ENCODE measurements at regions not wholly inside any gene's neighbourhood (a gene's known extent, or its start where the extent isn't known, plus 50 kb on each side); places are given as distances from the start of the nearest gene placed in this dataset.
"Not testable (repeated sequence)": the region's sequence is repeated elsewhere in the genome, so short reads cannot be mapped to it uniquely, and the experiment has no call there.

DNA sequence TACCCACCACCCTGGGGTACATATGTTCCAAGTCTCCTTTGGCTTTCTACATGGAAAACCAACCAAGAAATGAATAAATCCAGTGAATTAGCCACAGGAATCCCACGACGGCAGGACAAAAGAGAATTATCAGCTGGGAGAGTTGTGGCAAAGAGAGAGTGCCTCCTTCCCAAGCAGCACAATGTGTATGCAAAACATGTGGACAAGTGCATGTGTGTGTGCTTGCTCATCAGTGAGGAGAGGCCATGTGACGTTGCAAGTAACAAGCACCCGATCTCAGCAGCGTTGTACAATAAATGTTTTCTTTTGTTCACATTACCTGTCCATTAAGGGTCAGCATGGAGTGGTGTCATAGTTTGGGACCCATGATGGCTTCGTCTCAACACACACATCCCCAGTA, 50.0 kb upstream of the EMX2 start:
- no peaks in the 10 kb centered on the region for H3K36me3 Mint-ChIP-seq
- ATAC-seq (ENCODE audit: low read depth in 2 of 2) (no peak), DNase-seq (no peak)
- peaks cover 25 to 39% (median 32%) of the 10 kb centered on the region in 3 donors for H3K27me3 Mint-ChIP-seq
- H3K27ac Mint-ChIP-seq: no peak overlapping the region
- peaks cover 0 to 5% (median 0%) of the 10 kb centered on the region in 3 donors for H3K4me1 Mint-ChIP-seq
- no peaks in the 10 kb centered on the region for H3K9me3 Mint-ChIP-seq
- H3K4me3 Mint-ChIP-seq: no peak overlapping the region

DNA sequence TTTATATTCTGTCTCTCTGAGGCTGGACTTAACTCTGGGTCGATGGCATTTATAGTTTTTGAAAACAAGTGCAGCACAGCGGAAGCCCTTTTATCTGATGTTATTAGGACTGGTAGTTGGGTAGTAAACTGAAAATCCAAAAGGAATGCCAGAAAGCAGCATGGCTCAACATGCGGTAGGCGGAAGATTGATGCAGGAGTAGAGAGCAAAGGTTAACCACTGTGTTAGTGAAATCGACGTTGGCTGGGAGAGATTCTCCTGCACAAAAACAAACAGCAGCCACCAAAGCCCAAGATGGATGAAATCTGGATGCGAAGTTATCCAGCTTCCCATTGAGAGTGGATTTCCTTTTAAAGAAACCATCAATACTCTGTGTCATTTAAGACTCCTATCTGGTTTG, 54.5 kb upstream of the EMX2 start:
- Mint-ChIP-seq H3K4me1 (no peaks in the 10 kb centered on the region), H3K27me3 (peaks cover 14 to 21% (median 19%) of the 10 kb centered on the region in 3 donors), H3K36me3 (no peaks in the 10 kb centered on the region), H3K4me3 (no peak overlapping the region), H3K9me3 (peaks cover 0 to 4% (median 0%) of the 10 kb centered on the region in 7 donors), H3K27ac (no peak overlapping the region)
- DNase-seq (no peak), ATAC-seq (ENCODE audit: low read depth in 2 of 2) (no peak)

DNA sequence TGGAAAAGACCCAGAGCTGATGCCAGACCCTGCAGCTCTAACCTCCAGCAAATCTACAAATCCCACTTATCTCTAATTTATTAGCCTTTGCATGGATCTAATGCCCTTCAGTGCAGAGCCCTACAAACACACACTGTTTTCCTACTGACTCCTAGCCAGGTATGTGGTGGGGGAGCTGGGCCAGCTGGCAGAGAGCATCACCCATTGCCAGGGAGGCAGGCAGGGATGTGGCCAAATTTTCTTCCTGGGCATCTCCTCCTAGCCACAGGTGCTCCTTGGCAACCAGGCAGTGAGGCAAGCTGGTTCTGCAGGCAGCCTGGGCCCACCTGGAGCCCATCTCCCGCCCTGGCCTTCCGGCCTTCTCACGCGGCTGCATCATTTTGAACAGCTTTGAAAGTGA, 55.9 kb upstream of the EMX2 start:
- no peak overlapping the region for H3K27ac Mint-ChIP-seq
- no peaks in the 10 kb centered on the region for H3K36me3 Mint-ChIP-seq
- peaks cover 0 to 4% (median 0%) of the 10 kb centered on the region in 7 donors for H3K9me3 Mint-ChIP-seq
- DNase-seq (no peak), ATAC-seq (ENCODE audit: low read depth in 2 of 2) (no peak)
- H3K4me3 Mint-ChIP-seq: no peak overlapping the region
- peaks cover 9 to 19% (median 18%) of the 10 kb centered on the region in 3 donors for H3K27me3 Mint-ChIP-seq
- H3K4me1 Mint-ChIP-seq: no peaks in the 10 kb centered on the region

DNA sequence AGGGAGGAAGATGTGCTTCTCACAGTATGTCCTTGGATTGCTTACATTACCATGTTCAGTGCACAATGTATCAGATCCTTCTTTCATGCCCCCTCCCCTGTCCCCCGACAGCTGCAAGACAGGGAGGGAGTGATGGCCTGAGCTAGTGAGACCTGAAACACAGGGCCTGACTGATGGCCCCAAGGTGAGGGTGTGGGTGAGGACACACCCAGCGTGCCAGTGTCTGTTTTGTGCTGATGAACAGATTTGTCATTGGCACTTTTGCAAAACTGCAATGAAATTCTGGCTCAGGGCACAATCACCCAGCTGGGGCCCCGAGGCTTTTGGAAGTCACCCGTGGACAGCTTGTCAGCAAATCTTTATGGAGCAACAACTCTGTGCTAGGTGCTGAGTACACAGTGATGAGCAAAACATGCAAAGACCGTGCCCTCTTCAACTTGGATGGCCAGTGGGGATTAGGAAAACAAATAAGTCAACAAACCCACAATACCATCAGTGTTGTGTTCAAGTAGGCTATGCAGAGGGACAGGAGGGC, 59.4 kb upstream of the EMX2 start:
- DNase-seq: no peak
- H3K27ac Mint-ChIP-seq: peak overlapping the region in 1 of 6 donors; percentile 66
- H3K27me3 Mint-ChIP-seq: peaks cover 10 to 19% (median 13%) of the 10 kb centered on the region in 3 donors
- peaks cover 0 to 7% (median 6%) of the 10 kb centered on the region in 3 donors for H3K4me1 Mint-ChIP-seq
- H3K36me3 Mint-ChIP-seq: no peaks in the 10 kb centered on the region
- H3K4me3 Mint-ChIP-seq: peak overlapping the region in 1 of 8 donors; percentile 63
- peaks cover 0 to 4% (median 0%) of the 10 kb centered on the region in 7 donors for H3K9me3 Mint-ChIP-seq
- ATAC-seq (ENCODE audit: low read depth in 2 of 2): no peak

DNA sequence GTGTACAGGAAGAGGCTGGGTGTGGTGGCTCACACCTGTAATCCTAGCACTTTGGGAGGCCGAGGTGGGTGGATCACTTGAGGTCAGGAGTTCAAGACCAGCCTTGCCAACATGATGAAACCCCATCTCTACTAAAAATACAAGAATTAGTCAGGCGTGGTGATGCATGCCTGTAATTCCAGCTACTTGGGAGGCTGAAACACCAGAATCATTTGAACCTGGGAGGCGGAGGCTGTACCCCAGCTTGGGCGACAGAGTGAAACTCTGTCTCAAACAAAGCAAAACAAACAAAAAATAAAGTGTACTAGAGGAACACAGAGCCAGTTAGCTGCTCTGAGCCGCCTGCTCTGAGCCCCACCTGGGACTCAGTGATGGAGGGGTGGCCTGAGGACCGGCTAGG, 61.5 kb upstream of the EMX2 start:
- not testable (repeated sequence) for H3K36me3 Mint-ChIP-seq; ATAC-seq (ENCODE audit: low read depth in 2 of 2)

DNA sequence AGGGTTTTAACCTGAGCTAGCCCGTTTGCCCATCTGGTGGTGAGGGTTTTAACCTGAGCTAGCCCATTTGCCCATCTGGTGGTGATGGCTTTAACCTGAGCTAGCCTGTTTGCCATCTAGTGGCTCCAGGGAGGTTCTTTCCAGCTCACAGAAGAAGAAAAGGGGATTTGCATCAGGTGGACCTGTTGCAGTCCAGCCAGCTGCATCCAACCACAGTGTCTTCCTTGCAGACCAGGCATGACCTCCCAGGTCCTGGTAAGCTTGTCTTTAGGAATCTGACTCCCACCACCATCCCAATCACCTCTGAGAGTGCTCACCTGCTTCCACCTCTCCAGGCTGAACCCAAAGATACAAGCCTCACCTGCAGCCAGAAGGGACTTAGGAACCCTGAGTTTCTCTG, 62.4 kb upstream of the EMX2 start:
- Mint-ChIP-seq H3K36me3 (no peaks in the 10 kb centered on the region), H3K9me3 (peaks cover 0 to 4% (median 0%) of the 10 kb centered on the region in 7 donors), H3K27ac (peak overlapping the region in 1 of 6 donors; percentile 85), H3K27me3 (peaks cover 17 to 40% (median 33%) of the 10 kb centered on the region in 3 donors), H3K4me3 (no peak overlapping the region), H3K4me1 (peaks cover 0 to 7% (median 6%) of the 10 kb centered on the region in 3 donors)
- ATAC-seq (ENCODE audit: low read depth in 2 of 2): no peak
- no peak for DNase-seq

More for the DNA sequence above, 61.5 kb upstream of the EMX2 start:
- H3K27me3 Mint-ChIP-seq: peaks cover 12 to 32% (median 29%) of the 10 kb centered on the region in 3 donors
- not testable (repeated sequence) for H3K9me3 Mint-ChIP-seq, H3K4me1 Mint-ChIP-seq, DNase-seq, H3K4me3 Mint-ChIP-seq, H3K27ac Mint-ChIP-seq

DNA sequence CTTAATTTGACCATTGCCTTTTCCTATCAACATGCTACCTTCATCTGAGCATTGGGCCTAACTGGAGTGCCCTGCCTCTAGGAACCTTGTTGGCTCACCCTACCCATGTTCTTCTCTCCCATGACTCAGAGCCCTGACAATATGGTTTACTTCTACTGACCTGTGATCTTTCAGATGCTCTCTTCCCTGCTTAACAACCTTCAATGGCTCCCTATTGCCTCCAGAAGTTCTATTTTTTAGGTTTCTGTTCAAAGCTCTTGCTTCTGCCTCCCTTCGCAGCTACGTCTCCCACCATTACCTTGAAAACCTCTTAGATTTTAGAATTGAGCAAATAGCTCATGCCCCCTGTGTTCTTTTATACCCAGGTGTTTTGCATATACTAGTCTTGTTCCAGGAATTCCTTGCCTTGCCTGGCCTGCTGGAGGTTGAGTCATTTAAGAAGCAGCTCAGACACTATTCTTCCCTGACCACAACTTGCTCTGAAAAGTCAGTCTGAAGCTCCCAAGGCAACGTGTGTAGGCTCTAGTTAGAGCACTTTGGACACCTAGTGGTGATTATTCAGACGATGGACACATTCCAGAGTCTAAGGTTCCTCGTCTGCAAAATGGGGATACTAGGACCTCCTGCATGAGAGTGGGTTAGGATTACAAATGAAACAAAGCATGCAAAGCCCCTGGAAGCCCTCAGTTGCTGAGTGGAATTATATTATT, 64.4 kb upstream of the EMX2 start:
- peaks cover 17 to 50% (median 37%) of the 10 kb centered on the region in 3 donors for H3K27me3 Mint-ChIP-seq

DNA sequence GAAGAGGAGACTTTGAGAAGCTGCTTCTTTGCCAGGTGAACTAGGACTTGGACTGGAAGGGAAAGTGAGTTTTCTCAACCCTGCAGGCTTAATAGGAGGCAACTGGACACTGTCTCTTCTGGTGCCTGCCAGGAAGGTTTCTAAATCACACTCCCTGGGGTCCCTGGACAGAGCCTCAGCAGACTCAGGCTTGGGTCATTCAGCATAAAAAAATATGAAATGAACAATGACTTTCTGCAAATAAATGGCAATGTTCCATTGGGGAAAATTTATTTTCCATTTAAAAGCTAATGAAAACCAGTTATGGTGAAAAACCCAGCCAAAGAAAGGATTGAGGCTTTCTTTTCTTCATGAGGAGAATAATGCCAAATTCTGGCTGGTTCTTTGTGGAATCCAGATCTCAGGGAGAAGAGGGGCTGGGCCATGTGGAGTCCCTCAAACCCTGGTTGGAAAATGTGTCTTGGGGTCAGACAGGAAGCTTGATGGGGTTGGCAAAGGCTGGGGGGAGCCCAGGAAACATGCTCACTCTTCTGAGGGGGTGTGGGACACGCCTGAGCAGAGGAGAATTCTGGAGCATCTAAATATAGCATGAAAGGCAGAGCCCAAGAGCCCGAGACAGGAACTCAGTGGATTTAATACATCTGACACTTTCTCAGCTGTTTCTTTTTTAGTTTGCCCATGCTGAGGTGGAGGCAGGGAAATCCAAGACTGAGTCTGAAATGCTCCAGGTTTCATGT, 65.2 kb upstream of the EMX2 start:
- no peak overlapping the region for H3K4me3 Mint-ChIP-seq
- H3K27me3 Mint-ChIP-seq: peaks cover 17 to 50% (median 37%) of the 10 kb centered on the region in 3 donors
- H3K27ac Mint-ChIP-seq: no peak overlapping the region
- DNase-seq (no peak), ATAC-seq (ENCODE audit: low read depth in 2 of 2) (no peak)
- H3K36me3 Mint-ChIP-seq: no peaks in the 10 kb centered on the region
- H3K9me3 Mint-ChIP-seq: peaks cover 0 to 5% (median 0%) of the 10 kb centered on the region in 7 donors
- H3K4me1 Mint-ChIP-seq: peaks cover 0 to 7% (median 6%) of the 10 kb centered on the region in 3 donors

More for the DNA sequence above, 64.4 kb upstream of the EMX2 start:
- Mint-ChIP-seq H3K4me1 (peaks cover 0 to 7% (median 6%) of the 10 kb centered on the region in 3 donors), H3K27ac (peak overlapping the region in 1 of 6 donors; percentile 43), H3K9me3 (peaks cover 0 to 5% (median 0%) of the 10 kb centered on the region in 7 donors), H3K36me3 (no peaks in the 10 kb centered on the region), H3K4me3 (no peak overlapping the region)
- ATAC-seq (ENCODE audit: low read depth in 2 of 2) (no peak), DNase-seq (no peak)

DNA sequence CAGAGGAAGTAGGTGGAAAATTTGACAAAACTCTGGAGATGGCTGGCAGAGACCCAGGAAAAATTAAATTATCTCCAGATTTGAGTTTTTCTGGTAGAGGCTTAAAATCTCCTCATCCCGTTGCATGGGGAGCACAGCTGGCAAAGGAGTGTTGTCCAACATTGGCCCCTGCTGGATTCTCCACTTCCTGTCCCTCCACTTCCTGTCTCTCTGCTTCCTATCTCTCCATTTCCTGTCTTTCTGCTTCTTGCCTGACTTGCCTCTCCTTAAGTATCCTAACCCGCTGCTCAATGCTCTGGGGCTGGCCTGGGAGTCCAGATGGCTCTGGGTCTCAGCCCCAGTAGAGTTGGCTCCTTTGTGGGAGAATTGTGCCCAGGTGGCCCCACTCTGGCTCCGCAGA, 65.8 kb upstream of the EMX2 start:
- peaks cover 0 to 5% (median 0%) of the 10 kb centered on the region in 7 donors for H3K9me3 Mint-ChIP-seq
- H3K4me3 Mint-ChIP-seq: no peak overlapping the region
- no peaks in the 10 kb centered on the region for H3K36me3 Mint-ChIP-seq
- peaks cover 17 to 53% (median 41%) of the 10 kb centered on the region in 3 donors for H3K27me3 Mint-ChIP-seq
- peaks cover 0 to 7% (median 6%) of the 10 kb centered on the region in 3 donors for H3K4me1 Mint-ChIP-seq
- ATAC-seq (ENCODE audit: low read depth in 2 of 2) (no peak), DNase-seq (no peak)
- H3K27ac Mint-ChIP-seq: no peak overlapping the region

DNA sequence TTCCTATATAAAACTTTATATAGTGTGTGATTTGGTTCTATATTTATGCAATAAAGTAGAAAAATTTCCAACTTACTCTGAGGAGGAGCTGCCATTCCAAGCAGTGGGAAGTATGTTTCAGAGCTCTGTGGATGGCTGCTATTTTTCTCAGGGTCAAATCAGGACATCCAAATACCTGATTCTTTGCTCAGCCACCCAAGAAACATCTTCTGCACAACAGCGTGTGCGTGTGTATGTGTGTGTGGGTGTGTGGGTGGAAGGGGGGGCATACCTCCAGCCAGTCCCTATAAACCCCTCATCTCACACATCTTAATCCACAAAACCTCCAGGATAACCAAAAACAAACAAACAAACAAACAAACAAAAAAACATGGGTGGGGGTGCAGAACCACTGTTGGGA, 66.3 kb upstream of the EMX2 start:
- H3K4me1 Mint-ChIP-seq: peaks cover 0 to 7% (median 6%) of the 10 kb centered on the region in 3 donors
- no peak overlapping the region for H3K4me3 Mint-ChIP-seq
- peaks cover 17 to 55% (median 42%) of the 10 kb centered on the region in 3 donors for H3K27me3 Mint-ChIP-seq
- H3K27ac Mint-ChIP-seq: no peak overlapping the region
- no peaks in the 10 kb centered on the region for H3K36me3 Mint-ChIP-seq
- peaks cover 0 to 5% (median 0%) of the 10 kb centered on the region in 7 donors for H3K9me3 Mint-ChIP-seq
- DNase-seq: no peak
- no peak for ATAC-seq (ENCODE audit: low read depth in 2 of 2)

DNA sequence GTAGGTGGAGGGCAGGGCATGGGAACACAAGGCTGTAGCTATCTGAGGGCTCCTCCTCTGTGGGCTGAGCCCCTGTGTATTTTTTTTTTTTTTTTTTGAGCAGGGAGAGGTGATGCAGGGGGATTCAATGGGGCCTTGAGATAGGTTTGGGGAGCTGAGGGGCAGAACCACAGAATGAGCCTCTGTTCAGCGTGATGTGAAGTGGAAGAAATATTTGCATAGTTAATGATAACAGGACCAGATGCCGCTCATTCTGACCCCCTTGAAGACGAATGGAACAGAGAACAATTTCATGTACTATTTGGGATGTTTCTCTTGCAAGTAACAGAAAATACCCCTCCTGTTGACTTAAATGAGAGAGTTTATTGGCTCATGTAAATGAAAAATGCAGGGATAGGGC, 69.7 kb upstream of the EMX2 start:
- Mint-ChIP-seq H3K27me3 (peaks cover 8 to 64% (median 42%) of the 10 kb centered on the region in 3 donors), H3K4me1 (no peaks in the 10 kb centered on the region), H3K9me3 (peaks cover 0 to 5% (median 0%) of the 10 kb centered on the region in 7 donors), H3K36me3 (no peaks in the 10 kb centered on the region), H3K27ac (peak overlapping the region in 1 of 6 donors; percentile 16), H3K4me3 (no peak overlapping the region)
- no peak for DNase-seq
- ATAC-seq (ENCODE audit: low read depth in 2 of 2): no peak

DNA sequence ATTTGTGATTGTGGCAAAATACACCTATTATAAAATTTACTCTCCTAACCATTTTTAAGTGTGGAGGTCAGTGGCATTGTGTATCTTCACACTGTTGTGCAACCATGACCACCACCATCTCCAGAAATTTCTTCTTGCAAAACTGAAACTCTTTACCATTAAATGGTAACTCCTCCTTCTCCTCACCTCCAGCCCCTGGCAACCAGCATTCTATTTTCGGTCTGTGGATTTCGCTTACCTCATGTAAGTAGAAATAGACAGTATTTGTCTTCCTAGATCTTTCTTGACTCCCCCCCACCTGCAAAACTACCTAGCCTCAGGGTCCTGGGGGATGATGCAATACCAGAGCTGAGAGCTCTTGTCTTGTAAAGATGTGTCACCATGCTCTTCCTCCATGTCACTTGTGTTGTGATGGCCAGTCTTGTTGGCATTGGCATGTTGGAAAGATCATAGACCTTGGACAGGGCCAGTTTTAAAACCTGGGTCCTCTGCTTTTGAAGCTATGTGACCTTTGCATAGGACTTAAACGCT, 71.1 kb upstream of the EMX2 start:
- H3K27me3 Mint-ChIP-seq: peaks cover 8 to 52% (median 31%) of the 10 kb centered on the region in 3 donors
- no peaks in the 10 kb centered on the region for H3K36me3 Mint-ChIP-seq
- DNase-seq (no peak), ATAC-seq (ENCODE audit: low read depth in 2 of 2) (no peak)
- no peak overlapping the region for H3K27ac Mint-ChIP-seq
- H3K4me1 Mint-ChIP-seq: no peaks in the 10 kb centered on the region
- H3K9me3 Mint-ChIP-seq: peaks cover 0 to 5% (median 0%) of the 10 kb centered on the region in 7 donors
- no peak overlapping the region for H3K4me3 Mint-ChIP-seq

DNA sequence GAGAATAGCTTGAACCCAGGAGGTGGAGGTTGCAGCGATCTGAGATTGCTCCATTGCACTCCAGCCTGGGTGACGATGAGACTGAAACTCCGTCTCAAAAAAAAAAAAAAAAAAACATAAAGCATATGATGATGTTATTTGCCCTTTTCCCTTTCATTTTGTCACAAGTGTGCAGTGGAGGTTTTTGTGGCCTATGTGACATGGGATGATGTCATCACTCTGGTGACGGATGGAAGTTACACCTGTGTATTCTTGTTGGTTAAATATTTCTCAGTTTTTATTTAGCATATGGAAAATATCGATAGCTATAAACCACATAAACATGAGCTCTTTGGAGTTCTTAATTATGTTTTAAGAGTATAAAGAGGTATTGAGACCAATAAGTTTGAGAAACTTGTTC, 71.8 kb upstream of the EMX2 start:
- Mint-ChIP-seq H3K27ac (no peak overlapping the region), H3K4me3 (no peak overlapping the region), H3K4me1 (no peaks in the 10 kb centered on the region), H3K27me3 (peaks cover 2 to 46% (median 26%) of the 10 kb centered on the region in 3 donors), H3K9me3 (peaks cover 0 to 5% (median 0%) of the 10 kb centered on the region in 7 donors), H3K36me3 (no peaks in the 10 kb centered on the region)
- ATAC-seq (ENCODE audit: low read depth in 2 of 2) (no peak), DNase-seq (no peak)
